Stimulated activated CD4-positive, alpha-beta T cell treated with anti-CD3 and anti-CD28 coated beads, Interleukin-4, amount 100 ng/mL, for 24 hours (primary cell): ENCODE measurements at regions not wholly inside any gene's neighbourhood (a gene's known extent, or its start where the extent isn't known, plus 50 kb on each side); places are given as distances from the start of the nearest gene placed in this dataset.
"Not testable (repeated sequence)": the region's sequence is repeated elsewhere in the genome, so short reads cannot be mapped to it uniquely, and the experiment has no call there.

Experiments used
- DNase-seq: peaks from one replicate; pipeline ENCODE4 v3.0.0-alpha.2; 2020

DNA sequence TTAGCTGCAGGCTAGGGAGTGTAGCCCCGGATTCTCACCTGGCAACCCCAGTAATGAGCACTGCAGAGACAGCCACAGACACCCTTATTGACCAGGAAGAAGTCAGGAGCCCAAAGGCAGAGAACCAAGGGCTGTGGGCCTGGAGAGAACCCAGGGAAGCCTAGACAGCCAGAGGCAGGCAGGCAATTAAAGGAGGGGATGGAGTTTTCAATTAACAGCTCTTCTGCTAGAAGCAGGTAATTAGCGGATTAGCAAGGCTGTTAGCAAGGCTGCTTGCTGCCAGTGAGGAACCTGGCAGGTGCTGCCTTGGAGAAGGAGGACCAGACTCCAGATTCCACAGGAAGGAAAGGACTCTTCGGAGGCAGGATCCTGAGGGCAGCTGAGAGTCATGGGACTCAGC is 176.1 kb downstream of the TRIM43 start:
- not testable (repeated sequence) for DNase-seq

DNA sequence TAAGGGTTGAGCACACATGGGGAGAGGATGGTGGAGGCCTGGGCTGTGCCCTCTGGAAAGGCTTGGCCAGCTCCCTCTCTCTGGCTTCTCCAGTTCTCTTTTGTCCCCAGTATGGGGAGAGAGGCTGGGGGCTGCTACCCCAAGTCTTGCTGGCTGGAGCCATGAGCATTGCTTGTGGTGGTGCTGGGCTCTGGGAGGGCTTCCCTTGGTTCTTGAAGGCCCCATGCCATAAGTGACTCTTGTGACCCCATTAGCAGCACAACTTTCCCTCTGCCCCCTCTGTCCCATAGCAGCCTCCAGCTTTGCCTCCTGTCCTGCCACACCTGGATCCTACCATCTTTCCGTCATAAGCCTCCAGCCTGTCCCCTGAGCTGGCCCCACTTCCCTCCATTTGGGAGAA is 177.5 kb downstream of the TRIM43 start:
- not testable (repeated sequence) for DNase-seq

- DNase-seq, result not testable (repeated sequence)
Measured at GRCh38 chr2:95770726-95771125, 178.9 kb downstream of the TRIM43 start.

DNA sequence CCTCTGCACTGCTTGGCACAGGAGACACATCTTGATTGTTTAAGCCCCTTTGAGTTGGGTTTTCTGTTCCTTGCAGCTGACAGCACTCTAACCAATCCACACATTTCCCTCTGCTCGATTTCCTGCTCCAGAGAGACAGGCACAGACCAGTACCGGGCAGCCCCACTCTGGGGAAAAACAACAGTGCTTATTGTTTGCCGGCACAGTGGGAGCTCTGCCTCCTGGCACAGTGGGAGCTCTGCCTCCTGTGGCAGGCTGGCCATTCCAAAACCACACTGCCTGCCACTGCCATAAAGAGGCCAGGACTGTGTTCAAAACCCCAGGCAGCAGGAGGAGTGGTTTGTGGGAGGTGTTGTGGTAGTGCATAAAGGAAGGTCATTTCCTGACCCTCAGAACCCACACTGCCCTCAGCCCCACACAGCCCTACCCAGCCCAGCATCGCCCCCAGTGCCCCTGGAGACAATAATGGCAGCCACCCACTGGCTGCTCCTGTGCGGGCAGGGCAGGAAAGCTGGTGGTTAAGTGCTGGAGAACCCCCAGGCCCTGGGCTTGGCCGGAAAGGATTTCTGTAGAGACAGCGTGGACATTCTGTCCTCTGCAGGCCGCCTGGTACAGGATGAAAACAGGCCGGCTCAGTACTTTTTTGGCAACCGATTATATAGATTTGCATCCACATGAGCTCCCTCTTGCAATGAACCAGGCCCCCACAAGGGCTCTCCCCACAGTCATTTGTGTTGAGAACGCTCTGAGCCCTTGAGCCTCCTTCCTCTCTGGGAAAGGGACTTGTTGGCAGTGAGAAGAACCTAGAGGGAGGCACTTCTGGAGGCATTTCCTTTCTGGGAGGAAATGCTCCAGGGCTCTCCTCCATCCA is 182.8 kb downstream of the TRIM43 start:
- not testable (repeated sequence) for DNase-seq

GRCh38 chr2:95775193-95775531 is 183.4 kb downstream of the TRIM43 start:
- not testable (repeated sequence) for DNase-seq
